PC-3 (cell line): ENCODE measurements at regions not wholly inside any gene's neighbourhood (a gene's known extent, or its start where the extent isn't known, plus 50 kb on each side); places are given as distances from the start of the nearest gene placed in this dataset.

ENCODE experiments used
- CTCF ChIP-seq: fragments of 300-600 bp; sonication (generic); conservative IDR thresholded peaks from 2 replicates; pipeline ENCODE4 v1.5.1; 2017; ENCODE audit warnings: antibody characterized with exemption, low read depth, mild to moderate bottlenecking, low read length
- EZH2 ChIP-seq: fragments of 300-600 bp; sonication (generic); IDR thresholded peaks from one replicate; pipeline ENCODE4 v1.6.1; 2017; ENCODE audit warnings: antibody characterized with exemption, mild to moderate bottlenecking, low read length; ENCODE audit not compliant: unreplicated experiment

GRCh38 chr3:43816372-43816771, 125.6 kb downstream of the ABHD5 start:
- TF ChIP-seq CTCF (no peak), EZH2 (no peak)
